Activated CD8-positive, alpha-beta memory T cell treated with anti-CD3 and anti-CD28 coated beads, Interleukin-2, amount 50 U/mL, for 4 hours (primary cell): ENCODE measurements at regions not wholly inside any gene's neighbourhood (a gene's known extent, or its start where the extent isn't known, plus 50 kb on each side); places are given as distances from the start of the nearest gene placed in this dataset.

ENCODE experiments used
- DNase-seq: peaks from one replicate; pipeline ENCODE4 v3.0.0-alpha.2; 2020

GRCh38 chr21:40901691-40902090, 54.7 kb upstream of the DSCAM start:
- DNase-seq = no peak

- DNase-seq = no peak
Observed at GRCh38 chr21:40902299-40902698, 55.3 kb upstream of the DSCAM start.

DNA sequence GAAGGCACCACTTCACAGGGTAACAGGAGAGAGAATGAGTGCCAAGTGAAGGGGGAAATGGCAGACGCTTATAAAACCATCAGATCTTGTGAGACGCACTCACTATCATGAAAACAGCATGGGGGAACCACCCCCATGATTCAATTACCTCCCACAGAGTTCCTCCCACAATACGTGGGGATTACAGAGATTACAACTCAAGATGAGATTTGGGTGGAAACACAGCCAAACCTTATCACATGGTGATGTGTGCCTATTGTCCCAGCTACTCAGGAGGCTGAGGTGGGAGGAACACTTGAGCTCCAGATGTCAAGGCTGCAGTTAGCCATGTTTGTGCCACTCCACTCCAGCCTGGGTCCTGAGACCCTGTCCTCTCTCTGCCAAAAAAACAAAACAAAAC, 56.0 kb upstream of the DSCAM start:
- no peak for DNase-seq

- DNase-seq = no peak
Observed at GRCh38 chr21:40905251-40905650, 58.3 kb upstream of the DSCAM start.

- DNase-seq = no peak
Observed at GRCh38 chr21:40912375-40912774, 65.4 kb upstream of the DSCAM start.

- DNase-seq = no peak
Observed at GRCh38 chr21:40915114-40915513, 68.2 kb upstream of the DSCAM start.

GRCh38 chr21:40923407-40923806, 76.4 kb upstream of the DSCAM start:
- no peak for DNase-seq

DNA sequence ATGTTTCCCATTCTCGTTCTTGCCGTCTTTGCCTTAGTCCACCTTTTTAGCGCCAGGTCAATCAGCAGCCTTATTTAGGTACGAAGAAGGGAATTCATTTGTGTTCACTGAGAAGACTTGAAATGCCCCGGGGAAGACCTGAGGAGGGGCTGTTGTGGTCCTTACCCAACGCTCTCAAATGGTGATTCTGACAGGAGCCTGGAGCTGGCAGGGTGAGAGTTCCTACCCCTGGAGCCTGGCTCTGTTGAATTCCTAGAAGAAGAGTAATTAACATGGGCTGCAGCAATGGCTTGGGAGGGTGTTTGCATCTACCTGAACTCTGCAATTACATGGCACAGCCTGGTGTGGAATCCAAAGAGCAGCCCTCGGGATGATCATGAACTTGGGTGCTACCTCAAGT, 76.9 kb upstream of the DSCAM start:
- no peak for DNase-seq

- no peak for DNase-seq
Observed at GRCh38 chr21:40924641-40925040, 77.7 kb upstream of the DSCAM start.

DNA sequence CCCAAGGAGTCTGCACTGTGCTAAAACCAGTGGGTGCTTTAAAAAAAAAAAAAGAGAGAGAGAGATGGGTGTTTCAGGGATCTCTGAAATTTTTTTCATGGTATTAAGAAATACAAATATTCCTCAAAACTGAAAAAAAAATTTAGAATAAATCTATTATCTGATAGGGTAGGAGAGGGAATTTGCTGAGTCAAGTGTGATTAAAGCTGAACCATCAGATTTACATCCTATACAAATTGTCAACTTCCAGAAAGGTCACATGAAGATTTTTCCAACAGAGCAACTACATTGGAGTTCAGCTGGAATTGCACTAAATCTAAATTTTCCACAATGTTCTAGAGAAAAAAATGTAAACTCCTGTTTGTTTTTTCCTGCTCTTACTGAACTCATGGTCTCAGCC, 79.3 kb upstream of the DSCAM start:
- no peak for DNase-seq

DNA sequence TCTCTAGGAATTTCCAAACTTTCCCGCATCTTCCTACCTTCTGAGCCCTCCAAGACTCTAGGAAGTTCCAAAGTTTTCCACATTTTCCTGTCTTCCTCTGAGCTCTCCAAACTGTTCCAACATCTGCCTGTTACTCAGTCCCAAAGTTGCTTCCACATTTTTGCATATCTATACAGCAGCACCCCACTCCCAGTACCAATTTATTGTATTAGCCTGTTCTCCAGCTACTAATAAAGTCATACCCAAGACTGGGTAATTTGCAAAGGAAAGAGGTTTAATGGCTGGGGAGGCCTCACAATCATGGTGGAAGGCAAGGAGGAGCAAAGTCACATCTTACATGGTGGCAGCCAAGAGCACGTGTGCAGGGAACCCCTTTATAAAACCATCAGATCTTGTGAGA, 82.9 kb upstream of the DSCAM start:
- no peak for DNase-seq

DNA sequence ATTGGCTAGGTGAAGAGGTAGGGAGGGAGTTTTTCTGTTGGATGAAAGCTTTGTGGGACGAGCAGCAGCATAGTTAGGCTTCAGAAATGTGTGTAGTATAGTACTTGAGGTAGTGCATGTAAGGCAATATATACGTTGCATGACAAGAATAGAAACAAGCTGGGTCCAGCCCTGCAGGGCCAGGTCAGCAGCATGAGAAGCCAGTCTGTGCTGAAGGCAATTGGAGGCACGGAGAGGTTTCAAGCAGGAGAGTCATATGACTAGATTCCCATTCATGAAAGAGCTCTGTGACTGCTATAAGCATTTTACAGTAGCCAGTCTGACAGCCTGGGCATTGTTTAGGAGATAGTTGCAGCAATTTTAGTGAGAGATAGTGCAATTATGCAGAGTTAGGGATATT, 84.2 kb upstream of the DSCAM start:
- DNase-seq = no peak

DNA sequence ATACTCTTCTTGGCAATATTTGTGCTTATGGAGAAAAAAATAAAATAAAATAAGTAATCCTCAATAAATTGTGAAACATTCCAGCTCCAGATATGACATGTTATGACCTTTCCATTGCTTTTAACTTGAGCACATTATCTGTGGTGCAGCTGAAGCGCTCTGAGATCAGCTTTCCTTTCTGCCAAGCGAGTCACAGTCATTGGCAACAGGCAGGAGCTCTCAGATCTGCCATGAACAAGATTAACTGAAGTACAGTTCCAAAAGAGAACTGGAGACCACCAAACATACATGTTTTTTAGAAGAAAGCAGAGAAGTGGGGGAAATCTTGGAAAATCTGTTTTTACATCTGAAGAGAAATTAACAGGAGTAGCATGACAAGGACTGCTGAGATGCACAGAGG, 89.2 kb upstream of the DSCAM start:
- no peak for DNase-seq

DNA sequence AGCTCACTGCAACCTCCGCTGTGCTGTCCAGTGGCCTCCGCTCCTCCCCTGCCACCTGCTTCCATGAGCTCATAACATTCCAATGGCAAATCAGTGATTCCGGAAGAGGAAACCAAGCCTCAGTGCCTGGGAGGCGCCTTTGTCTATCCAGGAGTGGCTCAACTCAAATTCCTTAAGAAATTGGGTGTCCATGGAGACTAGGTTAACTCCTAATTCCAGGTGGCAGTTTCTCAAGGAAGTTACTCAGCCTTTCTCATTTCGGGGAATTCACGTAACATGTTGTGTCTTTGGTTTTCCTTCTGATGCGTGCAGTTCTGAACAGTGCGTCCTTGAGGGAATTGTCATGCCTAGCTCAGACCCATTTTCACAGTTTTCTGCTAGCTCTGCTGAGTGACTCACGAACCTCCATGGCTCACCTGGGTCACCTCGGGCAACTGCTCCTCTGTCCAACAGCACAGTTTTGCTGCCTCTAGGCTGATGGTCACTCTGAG, 89.9 kb upstream of the DSCAM start:
- DNase-seq = no peak

DNA sequence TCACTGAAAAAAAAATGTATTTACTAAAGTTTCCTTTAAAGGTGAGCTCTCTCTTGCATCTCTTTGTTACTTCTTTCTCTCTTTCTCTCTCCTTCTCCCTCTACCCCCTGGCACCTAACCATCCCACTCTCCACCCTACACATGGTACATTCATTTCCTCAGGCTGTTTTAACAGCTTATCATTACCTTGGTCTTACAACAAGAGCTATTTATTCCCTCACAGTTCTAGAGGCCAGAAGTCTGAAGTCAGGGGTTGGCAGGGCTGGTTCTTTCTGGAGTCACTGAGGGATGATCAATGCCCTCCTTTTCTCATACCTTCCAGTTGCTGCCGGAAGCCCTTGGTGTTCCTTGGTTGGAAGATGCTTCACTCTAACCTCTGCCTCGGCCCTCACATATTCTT, 91.1 kb upstream of the DSCAM start:
- DNase-seq = no peak

DNA sequence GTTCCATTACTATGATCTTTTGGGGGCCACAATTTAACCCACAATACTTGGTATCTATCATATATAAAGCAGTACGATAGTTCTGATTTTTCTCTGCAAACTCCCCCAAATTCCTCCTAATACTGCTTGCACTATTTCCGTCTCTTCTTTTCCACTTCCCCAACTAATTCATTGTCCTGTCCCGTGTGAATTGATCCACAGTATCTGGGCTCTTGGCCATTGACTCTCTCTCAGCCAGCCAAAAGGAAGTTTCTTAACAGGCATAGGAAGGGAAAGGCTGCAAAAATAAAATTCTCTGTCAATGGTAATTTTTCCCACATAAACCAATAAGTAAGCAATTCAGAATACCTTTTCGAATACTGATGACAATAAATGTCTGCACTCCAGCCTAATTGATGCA, 91.7 kb upstream of the DSCAM start:
- DNase-seq = no peak

DNA sequence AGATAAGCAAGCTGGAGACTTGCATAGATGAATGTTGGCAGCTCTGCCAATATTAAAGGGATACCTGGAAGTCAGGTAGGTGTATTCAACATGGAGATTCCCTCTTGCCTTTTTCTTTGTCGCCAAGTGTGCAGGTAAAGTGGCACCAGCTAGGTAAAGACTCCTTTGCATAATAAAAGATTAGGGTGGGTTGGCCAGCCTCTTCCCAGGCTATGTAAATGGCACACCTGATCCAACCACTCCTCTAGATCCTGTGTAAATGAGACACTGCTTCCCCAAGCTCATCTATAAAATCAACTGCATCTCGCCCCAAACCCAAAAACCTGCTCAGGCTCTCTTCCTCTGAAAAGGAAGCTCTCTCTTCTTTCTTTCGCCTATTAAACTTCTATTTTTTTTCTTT, 100.8 kb upstream of the DSCAM start:
- no peak for DNase-seq

- no peak for DNase-seq
Observed at GRCh38 chr21:40950970-40951369, 104.0 kb upstream of the DSCAM start.

DNA sequence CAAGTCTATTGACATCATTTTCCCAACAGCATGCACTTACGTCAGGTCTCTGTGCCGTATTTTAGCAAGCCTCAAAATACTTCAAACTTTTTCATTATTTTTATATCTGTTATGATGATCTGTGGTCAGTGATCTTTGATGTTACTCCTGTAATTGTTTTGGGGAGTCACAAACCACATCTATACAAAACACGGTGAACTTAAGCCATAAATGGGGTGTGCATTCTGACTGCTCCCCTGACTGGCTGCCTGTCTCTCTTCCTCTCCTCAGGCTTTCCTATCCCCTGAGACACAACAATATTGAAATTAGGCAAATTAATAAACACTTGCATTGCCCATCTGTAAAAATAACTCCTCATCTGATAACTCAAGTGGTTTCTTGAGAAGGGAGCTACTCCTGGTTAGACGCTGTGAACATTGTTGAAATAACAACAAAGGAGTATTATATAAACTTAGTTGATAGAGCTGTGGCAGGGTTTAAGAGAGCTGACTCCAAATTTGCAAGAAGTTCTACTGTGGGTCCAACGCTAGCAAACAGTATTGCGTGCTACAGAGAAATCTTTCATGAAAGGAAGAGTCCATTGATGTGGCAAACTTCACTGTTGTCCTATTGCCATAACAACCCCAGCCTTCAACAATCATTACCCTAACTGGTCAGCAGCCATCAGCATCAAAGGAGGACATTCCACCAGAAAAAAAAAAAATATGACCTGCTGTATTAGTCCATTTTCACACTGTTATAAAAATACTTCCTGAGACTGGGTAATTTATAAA, 105.8 kb upstream of the DSCAM start:
- no peak for DNase-seq

- DNase-seq = no peak
Observed at GRCh38 chr21:40964691-40965090, 117.7 kb upstream of the DSCAM start.

DNA sequence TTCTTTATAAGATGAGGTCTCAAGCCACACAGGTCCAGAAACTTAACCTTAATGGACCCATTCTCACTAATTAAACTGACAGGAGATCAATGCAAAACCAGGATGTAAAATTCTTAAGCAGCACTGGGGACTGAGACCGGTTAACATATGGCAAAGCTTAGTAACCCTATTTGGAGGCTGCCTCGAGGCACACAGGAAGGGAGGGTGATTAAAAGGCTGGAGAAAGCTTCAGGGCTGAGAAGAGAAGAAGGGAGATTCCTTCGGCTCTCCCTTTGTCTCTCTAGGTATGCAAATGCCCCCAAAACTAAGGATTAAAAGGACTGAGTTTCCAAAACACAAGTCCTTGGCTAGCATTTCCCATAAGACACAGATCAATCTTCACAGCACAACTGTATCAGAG, 120.8 kb upstream of the DSCAM start:
- DNase-seq = no peak

- DNase-seq = no peak
Observed at GRCh38 chr21:40972151-40972550, 125.2 kb upstream of the DSCAM start.

DNA sequence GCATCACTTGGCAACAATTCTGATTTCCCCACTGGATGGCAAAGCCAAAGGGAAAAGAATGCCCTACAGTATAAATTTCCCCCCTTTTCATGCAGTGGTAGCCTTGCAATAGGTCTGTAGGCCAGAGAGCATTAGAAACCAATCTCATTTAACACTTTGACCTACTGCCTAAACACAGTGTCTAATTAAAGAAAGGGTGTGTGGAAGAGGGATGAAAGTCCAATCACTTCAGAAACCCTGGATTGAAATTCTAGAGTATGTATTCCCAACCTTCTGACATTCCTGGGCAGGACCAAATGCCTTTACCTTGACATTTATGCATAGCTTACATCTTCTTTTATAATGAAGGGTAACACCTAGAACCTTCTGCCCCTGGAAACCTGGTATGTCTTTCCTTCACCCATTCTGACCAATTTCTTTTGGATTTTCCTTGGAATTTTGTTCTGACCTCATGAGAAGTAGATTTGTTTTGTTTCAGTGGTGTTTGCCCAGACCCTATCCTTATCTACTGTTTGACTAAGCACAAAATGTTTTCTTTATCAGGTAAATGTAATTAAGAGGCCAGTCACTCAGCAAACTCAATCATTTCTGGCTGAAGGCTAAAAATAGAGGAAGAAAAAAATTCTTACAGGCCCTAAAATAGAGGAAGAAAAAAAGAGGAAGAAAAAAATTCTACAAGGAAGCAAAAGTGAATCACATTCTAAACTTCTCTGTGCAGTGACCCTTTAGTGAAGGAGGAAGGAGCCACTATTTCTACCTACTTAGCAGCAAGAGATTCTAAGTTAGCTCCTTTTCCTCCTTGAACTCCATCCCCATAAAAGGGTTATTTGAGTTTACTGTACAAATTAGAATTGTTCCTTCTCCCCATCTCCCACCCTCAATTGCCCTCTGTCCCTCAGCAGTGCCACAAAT, 129.5 kb upstream of the DSCAM start:
- DNase-seq = no peak

DNA sequence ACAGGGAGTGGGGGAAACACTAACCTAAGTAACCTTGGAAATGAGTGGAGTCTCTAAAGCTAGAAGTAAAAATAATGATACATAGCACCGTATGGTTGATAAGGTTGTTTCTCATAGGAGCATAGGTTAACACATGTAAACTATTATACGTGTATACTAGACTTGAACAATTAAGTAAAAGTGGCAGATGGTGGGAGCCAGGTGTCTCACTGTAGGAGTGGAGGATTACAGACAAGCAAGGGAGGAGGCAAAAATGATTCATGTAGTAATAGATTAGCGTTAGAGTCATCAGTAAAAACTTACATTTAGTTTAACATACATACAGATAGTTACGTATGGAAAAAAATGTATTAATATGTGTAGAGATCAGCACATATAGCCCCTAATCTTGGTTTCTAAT, 138.4 kb upstream of the DSCAM start:
- DNase-seq = no peak
